H1 (cell line): ENCODE measurements at regions not wholly inside any gene's neighbourhood (a gene's known extent, or its start where the extent isn't known, plus 50 kb on each side); places are given as distances from the start of the nearest gene placed in this dataset. TPM values are rescaled to one million over a fixed set of nuclear protein-coding genes. Genes with fewer than 3 reads are reported as not detected.

Experiments used
- SIX5 ChIP-seq: IDR thresholded peaks from 2 replicates; pipeline ENCODE4 v1.6.1; 2011; ENCODE audit warnings: mild to moderate bottlenecking, low read depth, low read length
- TCF12 ChIP-seq: IDR thresholded peaks from 2 replicates; pipeline ENCODE4 v1.6.1; 2011; ENCODE audit warnings: low read depth, mild to moderate bottlenecking, low read length
- small RNA-seq: library from polyadenylated mRNA; stranded (forward); fragments of <200 nt; extraction: miRNeasy Mini kit (QIAGEN cat#:217004); gene quantifications from one replicate; pipeline ENCODE3, GENCODE V24; 2013; ENCODE audit not compliant: insufficient read depth
- TF ChIP-seq, protein P1 (sequence below), 3 experiments: IDR thresholded peaks; 1 replicate in 2 of 3; 2 replicates in 1 of 3; pipeline versions ENCODE4 v1.5.1 to v1.6.1; 2011; ENCODE audit warnings: low read length in 3 of 3, mild to moderate bottlenecking in 3 of 3, inconsistent platforms in 2 of 3, low read depth in 1 of 3, moderate library complexity in 1 of 3; ENCODE audit not compliant: insufficient read depth in 1 of 3; ENCODE audit errors: control extremely low read depth in 1 of 3

DNA sequence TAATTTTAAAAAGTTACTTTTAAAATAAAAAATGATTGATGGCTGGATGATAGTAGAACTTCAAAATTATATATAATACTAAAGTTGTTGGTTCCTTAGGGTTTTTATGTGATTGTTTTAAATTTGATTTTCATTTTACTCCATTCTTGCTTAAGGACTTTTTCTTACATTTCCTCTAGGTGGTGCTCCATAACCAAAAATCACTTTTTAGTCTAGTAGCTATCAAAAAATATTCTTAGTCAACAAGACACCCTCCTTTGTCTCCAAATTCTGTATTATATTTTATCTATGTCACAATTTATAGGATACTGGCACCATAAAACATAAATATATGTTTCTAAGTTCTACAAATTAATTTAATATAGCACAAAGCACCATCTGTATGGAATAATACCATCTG, 67.2 kb upstream of the BRWD3 start (continued):
- TF ChIP-seq, protein P1, sequence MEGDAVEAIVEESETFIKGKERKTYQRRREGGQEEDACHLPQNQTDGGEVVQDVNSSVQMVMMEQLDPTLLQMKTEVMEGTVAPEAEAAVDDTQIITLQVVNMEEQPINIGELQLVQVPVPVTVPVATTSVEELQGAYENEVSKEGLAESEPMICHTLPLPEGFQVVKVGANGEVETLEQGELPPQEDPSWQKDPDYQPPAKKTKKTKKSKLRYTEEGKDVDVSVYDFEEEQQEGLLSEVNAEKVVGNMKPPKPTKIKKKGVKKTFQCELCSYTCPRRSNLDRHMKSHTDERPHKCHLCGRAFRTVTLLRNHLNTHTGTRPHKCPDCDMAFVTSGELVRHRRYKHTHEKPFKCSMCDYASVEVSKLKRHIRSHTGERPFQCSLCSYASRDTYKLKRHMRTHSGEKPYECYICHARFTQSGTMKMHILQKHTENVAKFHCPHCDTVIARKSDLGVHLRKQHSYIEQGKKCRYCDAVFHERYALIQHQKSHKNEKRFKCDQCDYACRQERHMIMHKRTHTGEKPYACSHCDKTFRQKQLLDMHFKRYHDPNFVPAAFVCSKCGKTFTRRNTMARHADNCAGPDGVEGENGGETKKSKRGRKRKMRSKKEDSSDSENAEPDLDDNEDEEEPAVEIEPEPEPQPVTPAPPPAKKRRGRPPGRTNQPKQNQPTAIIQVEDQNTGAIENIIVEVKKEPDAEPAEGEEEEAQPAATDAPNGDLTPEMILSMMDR (IDR thresholded peaks at IDR 0.05; ENCODE audit: control extremely low read depth in 1 of 3, insufficient read depth in 1 of 3, low read depth in 1 of 3, low read length in 3 of 3), result peak in 1 of 3 experiments; percentile 9; a peak in 2 of 4 replicates
- TF ChIP-seq TCF12 (no peak), SIX5 (no peak)

Small RNA genes lying in the stretch of these regions (small RNA-seq; reads per million reads assigned to genes)
- not detected for gene RNU6-493P
